ENCODE measurements at regions not wholly inside any gene's neighbourhood (a gene's known extent, or its start where the extent isn't known, plus 50 kb on each side); places are given as distances from the start of the nearest gene placed in this dataset.
A peak's percentile ranks its signal among the peaks of the same experiment; 100 is the strongest.

DNA sequence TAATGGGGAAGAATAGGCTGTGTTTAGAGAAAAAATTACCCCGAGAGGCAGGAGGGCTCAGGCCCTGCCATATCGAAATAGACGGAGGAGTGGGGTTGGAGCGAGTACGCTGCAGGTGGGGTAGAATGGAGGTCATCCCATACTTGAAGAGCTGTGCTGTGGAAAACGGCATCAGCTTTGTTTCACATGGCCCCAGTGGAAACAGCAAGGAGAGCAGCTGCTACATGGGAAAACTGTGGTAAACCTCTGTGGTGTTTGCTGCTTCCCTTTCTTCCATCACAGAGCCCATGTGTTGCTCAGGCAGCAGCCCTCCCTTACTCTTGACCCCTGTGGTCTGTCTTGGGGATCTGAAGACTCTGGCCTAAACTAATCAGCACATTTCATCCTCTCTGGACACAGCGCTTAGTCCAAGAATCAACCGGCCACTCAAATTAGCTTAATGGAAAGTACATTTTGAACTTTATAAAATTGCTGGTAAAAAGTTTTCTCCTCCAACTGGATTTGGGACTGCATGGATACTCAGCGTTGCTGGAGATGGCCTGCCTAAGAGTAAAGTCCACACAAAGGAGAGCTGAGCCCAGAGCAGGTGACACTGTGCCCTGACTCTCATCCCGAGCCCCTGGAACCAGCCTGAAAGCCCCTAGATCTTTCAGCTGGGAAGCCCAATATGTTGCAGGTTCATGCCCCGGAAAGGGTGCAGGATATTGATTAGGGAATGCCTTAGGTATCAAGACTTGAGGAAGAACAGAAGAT, 127.1 kb upstream of the GADD45A start:
- Histone ChIP-seq H3K18ac (ENCODE audit: low read depth in 1 of 2, low read length in 2 of 2) (no peak overlapping the region), H3K4ac (ENCODE audit: low read depth in 1 of 2, low read length in 2 of 2) (no peak overlapping the region), H3K4me2 (ENCODE audit: low read length, poor library complexity, severe bottlenecking) (no peak overlapping the region), H3K9ac (ENCODE audit: low read length) (no peak overlapping the region), H3K9me3 (ENCODE audit: control insufficient read depth, low read length) (no peaks in the 10 kb centered on the region), H3K14ac (ENCODE audit: low read length in 2 of 2) (no peak overlapping the region), H3K23ac (ENCODE audit: low read length in 2 of 2) (no peak overlapping the region), H2BK5ac (ENCODE audit: low read depth, low read length, poor library complexity, severe bottlenecking) (no peak overlapping the region), H2AK5ac (ENCODE audit: low read length, severe bottlenecking) (no peak overlapping the region), H3K36me3 (ENCODE audit: control insufficient read depth in 1 of 2, insufficient read depth in 2 of 2, low read depth in 1 of 2, low read length in 2 of 2) (no peaks in the 10 kb centered on the region), H4K91ac (ENCODE audit: low read length) (no peak overlapping the region), H3K27ac (ENCODE audit: low read length, poor library complexity, severe bottlenecking) (no peak overlapping the region), H3K4me1 (ENCODE audit: control insufficient read depth, insufficient read depth, low read depth, low read length) (no peaks in the 10 kb centered on the region), H2AFZ (ENCODE audit: low read depth, low read length) (no peak overlapping the region), H3K27me3 (ENCODE audit: control insufficient read depth in 1 of 2, insufficient read depth in 1 of 2, low read length in 2 of 2) (peaks cover 0 to 3% of the 10 kb centered on the region in 2 experiments), H4K8ac (ENCODE audit: low read length) (no peak overlapping the region), H3K79me1 (replicated peaks; ENCODE audit: low read length, poor library complexity, severe bottlenecking) (no peaks in the 10 kb centered on the region), H3K4me3 (ENCODE audit: insufficient read depth in 1 of 2, low read depth in 1 of 2, low read length in 2 of 2) (no peak overlapping the region), H2BK120ac (ENCODE audit: low read depth, low read length) (no peak overlapping the region), H2BK12ac (ENCODE audit: low read length in 2 of 2) (no peak overlapping the region), H2BK15ac (ENCODE audit: low read depth, poor library complexity, severe bottlenecking) (no peak overlapping the region)
- WGBS, result 89% methylated on average over 9 of the region's 11 CpGs
- DNase-seq, result no peak

DNA sequence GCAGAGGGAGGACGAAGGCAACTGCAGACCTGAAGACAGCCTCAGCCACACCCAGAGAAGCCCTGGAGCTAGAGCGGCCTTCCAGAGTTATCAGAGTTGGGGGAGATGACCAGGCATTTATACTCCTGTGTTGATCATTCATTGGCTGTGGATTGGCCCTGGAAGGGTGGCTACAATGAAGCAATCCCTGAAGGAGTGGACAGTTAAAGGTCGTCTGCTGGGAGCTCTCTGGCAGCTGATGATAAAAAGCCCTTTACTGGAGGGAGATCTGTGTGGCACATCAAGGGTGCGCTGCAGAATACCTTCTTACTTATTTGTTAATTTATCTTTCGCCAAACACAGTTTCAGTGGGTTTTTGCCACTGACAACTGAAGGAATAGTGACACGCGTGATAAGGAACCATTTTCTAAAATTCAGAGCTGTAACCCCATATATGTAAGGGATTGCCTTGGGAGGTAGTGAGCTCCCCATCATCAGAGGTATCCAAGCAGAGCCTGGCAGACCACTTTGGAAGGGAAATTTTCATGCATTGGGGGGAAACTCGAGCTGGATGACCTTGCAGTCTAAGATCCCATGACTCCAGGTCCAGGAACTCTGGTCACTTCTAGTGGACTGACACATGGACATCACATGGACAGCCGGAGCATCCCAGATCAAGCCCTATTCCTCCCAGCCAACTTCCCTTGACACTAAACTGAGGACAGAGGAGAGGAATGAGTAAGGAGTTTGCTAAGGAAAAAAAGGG, 126.4 kb upstream of the GADD45A start:
- Histone ChIP-seq H2BK15ac (ENCODE audit: low read depth, poor library complexity, severe bottlenecking) (no peak overlapping the region), H2BK120ac (ENCODE audit: low read depth, low read length) (no peak overlapping the region), H3K14ac (ENCODE audit: low read length in 2 of 2) (no peak overlapping the region), H3K36me3 (ENCODE audit: control insufficient read depth in 1 of 2, insufficient read depth in 2 of 2, low read depth in 1 of 2, low read length in 2 of 2) (no peaks in the 10 kb centered on the region), H2BK5ac (ENCODE audit: low read depth, low read length, poor library complexity, severe bottlenecking) (no peak overlapping the region), H3K9ac (ENCODE audit: low read length) (peak overlapping the region; percentile 83), H2BK12ac (ENCODE audit: low read length in 2 of 2) (peak overlapping the region in 1 of 2 experiments; percentile 18), H3K27ac (ENCODE audit: low read length, poor library complexity, severe bottlenecking) (no peak overlapping the region), H3K4me1 (ENCODE audit: control insufficient read depth, insufficient read depth, low read depth, low read length) (no peaks in the 10 kb centered on the region), H3K4me2 (ENCODE audit: low read length, poor library complexity, severe bottlenecking) (no peak overlapping the region), H3K4ac (ENCODE audit: low read depth in 1 of 2, low read length in 2 of 2) (no peak overlapping the region), H2AK5ac (ENCODE audit: low read length, severe bottlenecking) (no peak overlapping the region), H4K8ac (ENCODE audit: low read length) (peak overlapping the region; percentile 21), H4K91ac (ENCODE audit: low read length) (no peak overlapping the region), H3K9me3 (ENCODE audit: control insufficient read depth, low read length) (no peaks in the 10 kb centered on the region), H3K27me3 (ENCODE audit: control insufficient read depth in 1 of 2, insufficient read depth in 1 of 2, low read length in 2 of 2) (peaks cover 0 to 3% of the 10 kb centered on the region in 2 experiments), H2AFZ (ENCODE audit: low read depth, low read length) (no peak overlapping the region), H3K23ac (ENCODE audit: low read length in 2 of 2) (no peak overlapping the region), H3K79me1 (replicated peaks; ENCODE audit: low read length, poor library complexity, severe bottlenecking) (no peaks in the 10 kb centered on the region), H3K4me3 (ENCODE audit: insufficient read depth in 1 of 2, low read depth in 1 of 2, low read length in 2 of 2) (peak overlapping the region in 1 of 2 experiments; percentile 77), H3K18ac (ENCODE audit: low read depth in 1 of 2, low read length in 2 of 2) (no peak overlapping the region)
- WGBS, result 90% methylated on average over 8 of the region's 9 CpGs
- no peak for DNase-seq

DNA sequence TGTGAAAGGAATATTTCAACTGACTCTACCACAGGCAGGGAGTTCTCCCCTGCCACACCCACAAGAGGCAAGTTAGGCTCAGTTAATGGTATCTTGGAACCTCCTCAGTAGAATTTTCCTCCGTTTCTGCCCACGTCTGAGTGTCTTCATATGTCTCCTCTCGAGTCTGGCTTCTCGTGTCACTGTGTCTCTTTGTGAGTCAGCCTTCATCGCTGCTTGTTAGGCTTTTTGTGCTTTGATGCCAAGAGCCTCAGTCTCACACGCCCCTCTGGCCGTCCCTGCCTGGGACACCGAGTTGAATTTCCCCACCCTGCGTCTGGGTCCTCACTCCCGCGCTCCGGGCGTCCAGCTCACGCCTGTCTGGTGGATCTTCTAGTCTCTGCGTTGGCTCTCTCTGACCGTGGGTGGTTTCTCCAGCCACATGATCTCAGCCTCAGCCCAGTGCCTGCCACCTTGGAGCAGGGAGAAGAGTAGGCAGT, 125.7 kb upstream of the GADD45A start:
- Histone ChIP-seq H3K36me3 (ENCODE audit: control insufficient read depth in 1 of 2, insufficient read depth in 2 of 2, low read depth in 1 of 2, low read length in 2 of 2) (no peaks in the 10 kb centered on the region), H3K14ac (ENCODE audit: low read length in 2 of 2) (no peak overlapping the region), H2BK5ac (ENCODE audit: low read depth, low read length, poor library complexity, severe bottlenecking) (no peak overlapping the region), H3K23ac (ENCODE audit: low read length in 2 of 2) (no peak overlapping the region), H2AFZ (ENCODE audit: low read depth, low read length) (no peak overlapping the region), H3K4me1 (ENCODE audit: control insufficient read depth, insufficient read depth, low read depth, low read length) (no peaks in the 10 kb centered on the region), H3K4me2 (ENCODE audit: low read length, poor library complexity, severe bottlenecking) (no peak overlapping the region), H4K8ac (ENCODE audit: low read length) (no peak overlapping the region), H3K9me3 (ENCODE audit: control insufficient read depth, low read length) (no peaks in the 10 kb centered on the region), H3K4ac (ENCODE audit: low read depth in 1 of 2, low read length in 2 of 2) (no peak overlapping the region), H3K9ac (ENCODE audit: low read length) (peak overlapping the region; percentile 83), H2AK5ac (ENCODE audit: low read length, severe bottlenecking) (no peak overlapping the region), H3K27ac (ENCODE audit: low read length, poor library complexity, severe bottlenecking) (no peak overlapping the region), H2BK15ac (ENCODE audit: low read depth, poor library complexity, severe bottlenecking) (no peak overlapping the region), H4K91ac (ENCODE audit: low read length) (no peak overlapping the region), H3K27me3 (ENCODE audit: control insufficient read depth in 1 of 2, insufficient read depth in 1 of 2, low read length in 2 of 2) (peaks cover 0 to 3% of the 10 kb centered on the region in 2 experiments), H3K18ac (ENCODE audit: low read depth in 1 of 2, low read length in 2 of 2) (no peak overlapping the region), H2BK120ac (ENCODE audit: low read depth, low read length) (no peak overlapping the region), H3K4me3 (ENCODE audit: insufficient read depth in 1 of 2, low read depth in 1 of 2, low read length in 2 of 2) (peak overlapping the region in 1 of 2 experiments; percentile 77), H3K79me1 (replicated peaks; ENCODE audit: low read length, poor library complexity, severe bottlenecking) (no peaks in the 10 kb centered on the region), H2BK12ac (ENCODE audit: low read length in 2 of 2) (no peak overlapping the region)
- peak; percentile 44 for DNase-seq
- 73% methylated on average over 16 of the region's 16 CpGs for WGBS

DNA sequence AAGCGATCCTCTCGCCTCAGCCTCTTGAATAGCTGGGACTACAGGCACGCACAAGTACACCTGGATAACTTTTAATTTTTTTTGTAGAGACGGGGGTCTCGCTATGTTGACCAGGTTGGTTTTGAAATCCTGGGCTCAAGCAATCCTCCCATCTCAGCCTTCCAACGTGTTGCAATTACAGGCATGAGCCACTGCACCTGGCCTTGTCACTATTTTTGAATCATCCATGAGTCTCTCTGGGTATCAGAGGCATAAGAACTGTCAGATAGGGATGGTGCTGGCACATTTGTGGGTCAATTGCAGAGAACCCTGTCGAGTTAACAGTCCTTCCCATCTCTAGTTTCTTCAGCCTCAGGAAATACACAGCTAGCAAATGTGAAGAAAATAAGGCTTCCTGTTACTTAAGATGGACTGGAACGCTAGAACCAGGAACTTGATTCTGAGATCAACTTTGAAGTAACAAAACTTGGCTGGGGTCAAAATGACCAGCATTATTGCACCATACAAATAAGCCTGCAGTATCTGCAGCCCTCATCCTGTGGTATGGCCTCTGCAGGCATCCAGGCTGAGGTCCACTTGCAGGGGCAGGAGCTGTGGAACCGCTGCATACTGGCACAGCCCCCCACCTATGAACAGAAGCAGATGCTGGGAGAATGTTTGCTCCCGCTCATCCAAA, 124.3 kb upstream of the GADD45A start:
- no peak overlapping the region for H2AFZ ChIP-seq (ENCODE audit: low read depth, low read length)
- no peaks in the 10 kb centered on the region for H3K9me3 ChIP-seq (ENCODE audit: control insufficient read depth, low read length)
- H3K79me1 ChIP-seq (replicated peaks; ENCODE audit: low read length, poor library complexity, severe bottlenecking), result no peaks in the 10 kb centered on the region
- no peak overlapping the region for H3K9ac ChIP-seq (ENCODE audit: low read length)
- no peak overlapping the region for H3K18ac ChIP-seq (ENCODE audit: low read depth in 1 of 2, low read length in 2 of 2)
- H2BK5ac ChIP-seq (ENCODE audit: low read depth, low read length, poor library complexity, severe bottlenecking), result no peak overlapping the region
- no peak overlapping the region for H4K91ac ChIP-seq (ENCODE audit: low read length)
- no peaks in the 10 kb centered on the region for H3K36me3 ChIP-seq (ENCODE audit: control insufficient read depth in 1 of 2, insufficient read depth in 2 of 2, low read depth in 1 of 2, low read length in 2 of 2)
- H3K4me2 ChIP-seq (ENCODE audit: low read length, poor library complexity, severe bottlenecking), result no peak overlapping the region
- DNase-seq, result no peak
- H2BK15ac ChIP-seq (ENCODE audit: low read depth, poor library complexity, severe bottlenecking), result no peak overlapping the region
- no peak overlapping the region for H3K23ac ChIP-seq (ENCODE audit: low read length in 2 of 2)
- no peak overlapping the region for H2BK120ac ChIP-seq (ENCODE audit: low read depth, low read length)
- H3K27me3 ChIP-seq (ENCODE audit: control insufficient read depth in 1 of 2, insufficient read depth in 1 of 2, low read length in 2 of 2), result no peaks in the 10 kb centered on the region
- WGBS, result 90% methylated on average over 10 of the region's 10 CpGs
- no peaks in the 10 kb centered on the region for H3K4me1 ChIP-seq (ENCODE audit: control insufficient read depth, insufficient read depth, low read depth, low read length)
- no peak overlapping the region for H3K4ac ChIP-seq (ENCODE audit: low read depth in 1 of 2, low read length in 2 of 2)
- no peak overlapping the region for H3K27ac ChIP-seq (ENCODE audit: low read length, poor library complexity, severe bottlenecking)
- H2AK5ac ChIP-seq (ENCODE audit: low read length, severe bottlenecking), result no peak overlapping the region
- peak overlapping the region in 1 of 2 experiments; percentile 23 for H2BK12ac ChIP-seq (ENCODE audit: low read length in 2 of 2)
- H3K4me3 ChIP-seq (ENCODE audit: insufficient read depth in 1 of 2, low read depth in 1 of 2, low read length in 2 of 2), result no peak overlapping the region
- H3K14ac ChIP-seq (ENCODE audit: low read length in 2 of 2), result no peak overlapping the region
- H4K8ac ChIP-seq (ENCODE audit: low read length), result no peak overlapping the region

Data from mesenchymal stem cell (in vitro differentiated cells and primary cell).